RWPE1 (cell line): ENCODE measurements at regions not wholly inside any gene's neighbourhood (a gene's known extent, or its start where the extent isn't known, plus 50 kb on each side); places are given as distances from the start of the nearest gene placed in this dataset.
"Not testable (repeated sequence)": the region's sequence is repeated elsewhere in the genome, so short reads cannot be mapped to it uniquely, and the experiment has no call there.

Experiments used
- CTCF ChIA-PET: fragments of 350-600 bp; sonication (Branson Sonifier 250); formaldehyde crosslinking; extraction: SDS; loops from one replicate; lab custom pipeline; 2021; lab: Yijun Ruan, JAX
- POLR2A ChIA-PET: fragments of 400-600 bp; formaldehyde crosslinking; extraction: SDS; loops from one replicate; lab custom pipeline; 2020; ENCODE audit warnings: antibody characterized with exemption; ENCODE audit not compliant: low non-redundant PET; lab: Yijun Ruan, JAX
- DNase-seq: peaks from one replicate; pipeline ENCODE4 v3.0.0; 2012; ENCODE audit warnings: low spot score
- H3K27ac ChIP-seq: fragments of 450-650 bp; 2 replicates; pipeline ENCODE4 v1.5.1; 2017
- CTCF ChIP-seq: fragments of 450-650 bp; conservative IDR thresholded peaks from 2 replicates; pipeline ENCODE4 v1.5.1; 2017; ENCODE audit warnings: low read depth, mild to moderate bottlenecking

DNA sequence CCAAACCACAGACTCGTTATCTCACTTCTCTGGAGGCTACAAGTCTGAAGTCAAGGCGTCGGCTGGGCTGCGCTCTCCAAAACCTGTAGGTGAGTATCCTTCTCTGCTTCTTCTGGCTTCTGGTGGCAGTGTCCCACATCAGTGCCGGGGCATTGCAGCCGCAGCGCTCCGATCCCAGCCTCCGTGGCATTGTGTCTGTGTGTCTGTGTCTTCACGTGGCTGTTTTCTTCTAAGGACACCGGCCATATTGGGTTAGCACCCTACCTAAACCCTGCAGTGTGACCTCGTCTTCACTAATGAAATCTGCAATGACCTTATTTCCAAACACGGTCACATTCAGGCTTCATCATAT, 584.9 kb upstream of the COBL start:
- H3K27ac ChIP-seq = no peak overlapping the region
- ChIA-PET POLR2A (no interaction called here), CTCF (no interaction called here)
- no peak for TF ChIP-seq CTCF
- no peak for DNase-seq

- CTCF ChIA-PET = not testable (repeated sequence)
Observed at GRCh38 chr7:51900755-51901488, 584.3 kb upstream of the COBL start.

GRCh38 chr7:51899611-51900010, 583.0 kb upstream of the COBL start:
- DNase-seq = no peak
- no peak for TF ChIP-seq CTCF
- H3K27ac ChIP-seq = no peak overlapping the region
- POLR2A ChIA-PET = no interaction called here
- CTCF ChIA-PET = no interaction called here

More at GRCh38 chr7:51900755-51901488, 584.3 kb upstream of the COBL start:
- DNase-seq, H3K27ac ChIP-seq, POLR2A ChIA-PET: not testable (repeated sequence)

GRCh38 chr7:51882412-51882811, 565.8 kb upstream of the COBL start:
- TF ChIP-seq CTCF = no peak
- no peak for DNase-seq
- CTCF ChIA-PET = no interaction called here
- POLR2A ChIA-PET = no interaction called here
- no peak overlapping the region for H3K27ac ChIP-seq

DNA sequence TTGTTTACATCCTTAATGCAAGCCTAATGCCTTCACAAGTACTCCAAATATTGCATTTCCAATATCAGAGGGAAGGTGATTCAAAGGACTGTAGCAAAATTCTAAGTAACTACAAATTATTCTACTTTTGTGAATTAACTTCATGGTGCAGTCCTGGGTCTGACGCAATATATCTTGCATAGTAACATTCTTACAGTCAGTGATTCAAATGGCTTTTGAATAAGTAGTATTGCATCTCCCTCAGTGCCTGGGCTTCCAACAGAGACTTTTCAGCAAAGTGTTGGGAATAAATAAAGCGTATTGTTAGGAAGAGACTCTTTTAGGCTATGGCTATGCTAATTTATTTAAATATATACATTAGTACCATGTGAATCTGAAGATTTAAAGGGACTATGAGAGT, 564.7 kb upstream of the COBL start:
- no peak for TF ChIP-seq CTCF
- no peak for DNase-seq
- ChIA-PET CTCF (interaction anchor here (0.7 kb wide), 1 partner anchor 515 kb away, joined by 4 read pairs; no protein-coding TSS in a partner anchor), POLR2A (no interaction called here)
- no peak overlapping the region for H3K27ac ChIP-seq

DNA sequence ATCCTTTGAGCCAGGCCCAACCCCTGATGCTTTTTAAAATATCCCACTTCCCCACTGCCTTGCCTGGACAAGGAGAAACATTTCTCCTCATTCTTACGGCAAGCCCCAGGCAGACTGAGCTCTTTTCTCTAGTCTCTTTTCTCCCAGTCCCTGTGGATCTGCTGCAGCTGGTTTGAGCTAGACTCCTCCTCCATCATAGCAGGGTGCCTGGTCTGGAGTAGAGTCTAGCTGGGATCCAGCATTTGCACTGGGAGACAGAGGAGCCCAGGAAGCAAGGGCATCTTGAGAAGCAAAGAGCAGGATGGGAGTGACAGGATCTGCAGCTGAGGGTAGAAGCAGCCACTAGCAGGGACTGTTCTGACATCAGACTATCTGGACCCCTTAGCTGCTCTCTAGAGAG, 562.3 kb upstream of the COBL start:
- ChIA-PET POLR2A (no interaction called here), CTCF (no interaction called here)
- TF ChIP-seq CTCF = no peak
- H3K27ac ChIP-seq = no peak overlapping the region
- DNase-seq = no peak

- ChIA-PET POLR2A (no interaction called here), CTCF (no interaction called here)
- no peak overlapping the region for H3K27ac ChIP-seq
- no peak for TF ChIP-seq CTCF
- no peak for DNase-seq
Observed at GRCh38 chr7:51869452-51869851, 552.8 kb upstream of the COBL start.
